ENCODE measurements at regions not wholly inside any gene's neighbourhood (a gene's known extent, or its start where the extent isn't known, plus 50 kb on each side); places are given as distances from the start of the nearest gene placed in this dataset.

- DNase-seq (ENCODE audit: extremely low spot score, insufficient read length, low read depth) (no peak), FAIRE-seq (no peak)
Observed at GRCh38 chr2:120995152-120995551, 259.5 kb downstream of the GLI2 start.

GRCh38 chr2:120995656-120996190, 260.1 kb downstream of the GLI2 start:
- no peak for DNase-seq (ENCODE audit: extremely low spot score, insufficient read length, low read depth)
- no peak for FAIRE-seq

GRCh38 chr2:120999377-121000097, 263.9 kb downstream of the GLI2 start:
- FAIRE-seq (no peak), DNase-seq (ENCODE audit: extremely low spot score, insufficient read length, low read depth) (no peak)

GRCh38 chr2:121000804-121001203, 265.1 kb downstream of the GLI2 start:
- no peak for FAIRE-seq
- no peak for DNase-seq (ENCODE audit: extremely low spot score, insufficient read length, low read depth)

GRCh38 chr2:121001641-121002040, 266.0 kb downstream of the GLI2 start:
- FAIRE-seq (no peak), DNase-seq (ENCODE audit: extremely low spot score, insufficient read length, low read depth) (no peak)

GRCh38 chr2:121002597-121002996, 266.9 kb downstream of the GLI2 start:
- FAIRE-seq (no peak), DNase-seq (ENCODE audit: extremely low spot score, insufficient read length, low read depth) (no peak)

- no peak for FAIRE-seq
- no peak for DNase-seq (ENCODE audit: extremely low spot score, insufficient read length, low read depth)
Observed at GRCh38 chr2:121003391-121003790, 267.7 kb downstream of the GLI2 start.

GRCh38 chr2:121004359-121004758, 268.7 kb downstream of the GLI2 start:
- no peak for FAIRE-seq

GRCh38 chr2:121004950-121005349, 269.3 kb downstream of the GLI2 start:
- FAIRE-seq (no peak), DNase-seq (ENCODE audit: extremely low spot score, insufficient read length, low read depth) (no peak)

More at GRCh38 chr2:121004359-121004758, 268.7 kb downstream of the GLI2 start:
- no peak for DNase-seq (ENCODE audit: extremely low spot score, insufficient read length, low read depth)

GRCh38 chr2:121005453-121005852, 269.8 kb downstream of the GLI2 start:
- DNase-seq (ENCODE audit: extremely low spot score, insufficient read length, low read depth) (no peak), FAIRE-seq (no peak)

- no peak for FAIRE-seq
Observed at GRCh38 chr2:121006743-121007489, 271.2 kb downstream of the GLI2 start.

GRCh38 chr2:121007490-121007853, 271.8 kb downstream of the GLI2 start:
- DNase-seq (ENCODE audit: extremely low spot score, insufficient read length, low read depth) = no peak
- no peak for FAIRE-seq

More at GRCh38 chr2:121006743-121007489, 271.2 kb downstream of the GLI2 start:
- no peak for DNase-seq (ENCODE audit: extremely low spot score, insufficient read length, low read depth)

- FAIRE-seq = no peak
- DNase-seq (ENCODE audit: extremely low spot score, insufficient read length, low read depth) = no peak
Observed at GRCh38 chr2:121008975-121009374, 273.3 kb downstream of the GLI2 start.

- no peak for FAIRE-seq
Observed at GRCh38 chr2:121010998-121011397, 274.0 kb downstream of the TFCP2L1 start.

GRCh38 chr2:121014876-121015275, 270.1 kb downstream of the TFCP2L1 start:
- DNase-seq (ENCODE audit: extremely low spot score, insufficient read length, low read depth) = no peak
- FAIRE-seq = no peak

More at GRCh38 chr2:121010998-121011397, 274.0 kb downstream of the TFCP2L1 start:
- DNase-seq (ENCODE audit: extremely low spot score, insufficient read length, low read depth) = no peak

- no peak for FAIRE-seq
- DNase-seq (ENCODE audit: extremely low spot score, insufficient read length, low read depth) = no peak
Observed at GRCh38 chr2:121015971-121016485, 269.0 kb downstream of the TFCP2L1 start.

GRCh38 chr2:121017396-121017795, 267.6 kb downstream of the TFCP2L1 start:
- FAIRE-seq (no peak), DNase-seq (ENCODE audit: extremely low spot score, insufficient read length, low read depth) (no peak)

- FAIRE-seq = no peak
- DNase-seq (ENCODE audit: extremely low spot score, insufficient read length, low read depth) = no peak
Observed at GRCh38 chr2:121018136-121019061, 266.6 kb downstream of the TFCP2L1 start.

- FAIRE-seq = no peak
- DNase-seq (ENCODE audit: extremely low spot score, insufficient read length, low read depth) = no peak
Observed at GRCh38 chr2:121019071-121019470, 265.9 kb downstream of the TFCP2L1 start.

GRCh38 chr2:121019756-121020155, 265.2 kb downstream of the TFCP2L1 start:
- DNase-seq (ENCODE audit: extremely low spot score, insufficient read length, low read depth) (no peak), FAIRE-seq (no peak)

Data from GM18507 (cell line).